ENCODE measurements at regions not wholly inside any gene's neighbourhood (a gene's known extent, or its start where the extent isn't known, plus 50 kb on each side); places are given as distances from the start of the nearest gene placed in this dataset.

GRCh38 chr2:5437375-5437774 lies 254.8 kb upstream of the SOX11 start:
- TF ChIP-seq EZH2phosphoT487 (conservative IDR thresholded peaks at IDR 0.05; ENCODE audit: low read length) = no peak
- no peak for TF ChIP-seq CTCF (IDR thresholded peaks at IDR 0.05; ENCODE audit: insufficient read depth, low read length, poor library complexity, severe bottlenecking)
